H9 (cell line): ENCODE measurements at regions not wholly inside any gene's neighbourhood (a gene's known extent, or its start where the extent isn't known, plus 50 kb on each side); places are given as distances from the start of the nearest gene placed in this dataset.
"Not testable (repeated sequence)": the region's sequence is repeated elsewhere in the genome, so short reads cannot be mapped to it uniquely, and the experiment has no call there.

Source experiments
- DNase-seq: peaks from one replicate; pipeline ENCODE4 v3.0.0-alpha.2; 2017
- H2AFZ ChIP-seq: one replicate; pipeline ENCODE4 v1.6.1; 2013; ENCODE audit warnings: mild to moderate bottlenecking, low read length, control low read depth, moderate library complexity
- H2AK5ac ChIP-seq: 2 replicates; pipeline ENCODE4 v1.6.1; 2013; ENCODE audit warnings: low read length, control low read depth, mixed read lengths; ENCODE audit not compliant: insufficient read length
- H2BK120ac ChIP-seq: one replicate; pipeline ENCODE4 v1.6.1; 2013; ENCODE audit warnings: low read depth, mild to moderate bottlenecking, low read length, control low read depth, inconsistent platforms; ENCODE audit not compliant: poor library complexity, severe bottlenecking
- H2BK12ac ChIP-seq: 2 replicates; pipeline ENCODE4 v1.6.1; 2013; ENCODE audit warnings: low read length, control low read depth, mixed read lengths, low read depth; ENCODE audit not compliant: insufficient read length
- H2BK15ac ChIP-seq: 2 replicates; pipeline ENCODE4 v1.6.1; 2013; ENCODE audit warnings: low read depth, low read length, control low read depth
- H2BK20ac ChIP-seq: one replicate; pipeline ENCODE4 v1.6.1; 2013; ENCODE audit warnings: low read depth, mild to moderate bottlenecking, low read length, control low read depth, inconsistent platforms; ENCODE audit not compliant: poor library complexity, severe bottlenecking
- H2BK5ac ChIP-seq: 2 replicates; pipeline ENCODE4 v1.6.1; 2013; ENCODE audit warnings: low read length, control low read depth, mixed read lengths; ENCODE audit not compliant: insufficient read length
- H3K14ac ChIP-seq: 2 replicates; pipeline ENCODE4 v1.6.1; 2013; ENCODE audit warnings: low read length, control low read depth; ENCODE audit not compliant: insufficient read depth
- H3K18ac ChIP-seq: 2 replicates; pipeline ENCODE4 v1.6.1; 2013; ENCODE audit warnings: low read depth, mild to moderate bottlenecking, mixed read lengths, low read length, control low read depth; ENCODE audit not compliant: insufficient read length
- H3K23ac ChIP-seq: 2 replicates; pipeline ENCODE4 v1.6.1; 2013; ENCODE audit warnings: low read length, control low read depth, mixed read lengths, low read depth; ENCODE audit not compliant: insufficient read length
- H3K23me2 ChIP-seq: 2 replicates; pipeline ENCODE4 v1.6.1; 2013; ENCODE audit warnings: low read depth, mild to moderate bottlenecking, mixed read lengths, low read length, control low read depth; ENCODE audit not compliant: insufficient read length, poor library complexity, severe bottlenecking
- H3K27ac ChIP-seq: 2 replicates; pipeline ENCODE4 v1.5.1; 2013; ENCODE audit warnings: low read length, control low read depth, mixed read lengths, low read depth; ENCODE audit not compliant: insufficient read length
- H3K27me3 ChIP-seq: 2 replicates; pipeline ENCODE4 v1.6.1; 2013; ENCODE audit warnings: low read length, control low read depth, inconsistent platforms; ENCODE audit not compliant: insufficient read depth
- H3K4ac ChIP-seq: 2 replicates; pipeline ENCODE4 v1.6.1; 2013; ENCODE audit warnings: low read depth, mild to moderate bottlenecking, control low read depth, inconsistent platforms, low read length, moderate library complexity
- H3K4me1 ChIP-seq: 2 replicates; pipeline ENCODE4 v1.6.1; 2013; ENCODE audit warnings: low read length, control low read depth, inconsistent platforms; ENCODE audit not compliant: insufficient read depth
- H3K4me2 ChIP-seq: 2 replicates; pipeline ENCODE4 v1.6.1; 2013; ENCODE audit warnings: low read length, control low read depth, mixed read lengths; ENCODE audit not compliant: insufficient read length, insufficient read depth
- H3K56ac ChIP-seq: 2 replicates; pipeline ENCODE4 v1.6.1; 2013; ENCODE audit warnings: low read depth, mild to moderate bottlenecking, mixed read lengths, low read length, control low read depth; ENCODE audit not compliant: insufficient read length
- H3K79me1 ChIP-seq: 2 replicates; pipeline ENCODE4 v1.6.1; 2013; ENCODE audit warnings: low read depth, mild to moderate bottlenecking, moderate library complexity, low read length, control low read depth, inconsistent platforms; ENCODE audit not compliant: insufficient read depth, poor library complexity, severe bottlenecking
- H3K79me2 ChIP-seq: 2 replicates; pipeline ENCODE4 v1.6.1; 2013; ENCODE audit warnings: low read length, control low read depth, inconsistent platforms; ENCODE audit not compliant: insufficient read depth
- H3K9ac ChIP-seq: 2 replicates; pipeline ENCODE4 v1.6.1; 2013; ENCODE audit warnings: low read length, control low read depth, mixed read lengths; ENCODE audit not compliant: insufficient read length; ENCODE audit errors: extremely low read depth
- H3K9me3 ChIP-seq: one replicate; pipeline ENCODE4 v1.6.1; 2013; ENCODE audit warnings: low read depth, low read length, inconsistent platforms; ENCODE audit not compliant: control insufficient read depth
- H3T11ph ChIP-seq: one replicate; pipeline ENCODE4 v1.6.1; 2013; ENCODE audit warnings: mild to moderate bottlenecking, low read length, control low read depth, inconsistent platforms
- H4K20me1 ChIP-seq: one replicate; pipeline ENCODE4 v1.6.1; 2013; ENCODE audit not compliant: control insufficient read depth, insufficient read length, insufficient read depth
- H4K5ac ChIP-seq: 2 replicates; pipeline ENCODE4 v1.6.1; 2013; ENCODE audit warnings: low read depth, mild to moderate bottlenecking, mixed read lengths, low read length, control low read depth; ENCODE audit not compliant: insufficient read length
- H4K8ac ChIP-seq: replicated peaks from 2 replicates; pipeline ENCODE4 v1.6.1; 2013; ENCODE audit warnings: low read length, control low read depth, mixed read lengths, low read depth; ENCODE audit not compliant: insufficient read length
- H4K91ac ChIP-seq: 2 replicates; pipeline ENCODE4 v1.6.1; 2013; ENCODE audit warnings: low read depth, mild to moderate bottlenecking, moderate library complexity, mixed read lengths, low read length, control low read depth; ENCODE audit not compliant: insufficient read length
- H3K27ac Mint-ChIP-seq, 3 experiments: 2 replicates in 2 of 3; 3 replicates in 1 of 3; pipeline ENCODE4 v1.8.0; 2020 to 2021; ENCODE audit warnings: mixed read lengths in 3 of 3, mild to moderate bottlenecking in 1 of 3, moderate library complexity in 1 of 3
- H3K27me3 Mint-ChIP-seq: 2 replicates; pipeline ENCODE4 v1.8.0; 2021; ENCODE audit warnings: low read depth, mild to moderate bottlenecking, moderate library complexity, mixed read lengths
- H3K36me3 Mint-ChIP-seq, 3 experiments: 2 replicates in 2 of 3; 3 replicates in 1 of 3; pipeline ENCODE4 v1.8.0; 2020 to 2021; ENCODE audit warnings: low read depth in 3 of 3, mixed read lengths in 3 of 3; ENCODE audit not compliant: insufficient read depth in 1 of 3
- H3K4me1 Mint-ChIP-seq, 2 experiments: 2 replicates each; pipeline ENCODE4 v1.8.0; 2020; ENCODE audit warnings: mixed read lengths in 2 of 2
- H3K4me3 Mint-ChIP-seq, 2 experiments: 2 replicates in 1 of 2; 3 replicates in 1 of 2; pipeline ENCODE4 v1.8.0; 2020 to 2021; ENCODE audit warnings: mild to moderate bottlenecking in 2 of 2, mixed read lengths in 2 of 2, moderate library complexity in 1 of 2
- H3K9me3 Mint-ChIP-seq, 2 experiments: 2 replicates in 1 of 2; 3 replicates in 1 of 2; pipeline ENCODE4 v1.8.0; 2020; ENCODE audit warnings: mild to moderate bottlenecking in 2 of 2, mixed read lengths in 2 of 2, moderate library complexity in 1 of 2
- WGBS: extraction: QIAGEN DNeasy Blood & Tissue Kit; methylation state at CpG from one replicate; pipeline ENCODE4 v1.1.7; 2013; ENCODE audit warnings: missing lambda C conversion rate, low lambda C conversion rate, mixed read lengths; ENCODE audit not compliant: insufficient read length; ENCODE audit errors: extremely low coverage; 5-methylcytosine and 5-hydroxymethylcytosine counted together

- H3K27me3 Mint-ChIP-seq, H2BK12ac ChIP-seq, H3K23ac ChIP-seq, H3K9me3 Mint-ChIP-seq, H3K79me1 ChIP-seq, H3K4me2 ChIP-seq, H3K14ac ChIP-seq, H2AK5ac ChIP-seq, H3K27ac Mint-ChIP-seq, H3K27ac ChIP-seq, H3K18ac ChIP-seq, H3K9me3 ChIP-seq, H2BK20ac ChIP-seq, H3T11ph ChIP-seq, H4K20me1 ChIP-seq, H3K79me2 ChIP-seq, H4K5ac ChIP-seq, H2BK120ac ChIP-seq, H3K4me3 Mint-ChIP-seq, H4K91ac ChIP-seq, H2BK15ac ChIP-seq, DNase-seq, H3K56ac ChIP-seq, H3K4me1 Mint-ChIP-seq, H3K4ac ChIP-seq, H3K4me1 ChIP-seq, H4K8ac ChIP-seq, H2AFZ ChIP-seq, H2BK5ac ChIP-seq, H3K27me3 ChIP-seq, H3K9ac ChIP-seq, H3K36me3 Mint-ChIP-seq, H3K23me2 ChIP-seq: not testable (repeated sequence)
- no CpG with 5 or more reads among the region's 14 CpGs for WGBS
Measured at GRCh38 chr21:5101749-5102148, 5419.6 kb upstream of the TPTE start.

GRCh38 chr21:5103880-5104561, 5417.4 kb upstream of the TPTE start:
- H4K5ac ChIP-seq, H3K36me3 Mint-ChIP-seq, H2BK12ac ChIP-seq, DNase-seq, H3K27ac ChIP-seq, H2BK120ac ChIP-seq, H3K4me1 ChIP-seq, H3K27me3 Mint-ChIP-seq, H2BK5ac ChIP-seq, H3K56ac ChIP-seq, H3K23me2 ChIP-seq, H2BK15ac ChIP-seq, H3K4ac ChIP-seq, H3K9me3 Mint-ChIP-seq, H3K79me2 ChIP-seq, H4K20me1 ChIP-seq, H2AFZ ChIP-seq, H3K4me2 ChIP-seq, H3K14ac ChIP-seq, H3K27me3 ChIP-seq, H3K79me1 ChIP-seq, H4K8ac ChIP-seq, H3K9me3 ChIP-seq, H3K23ac ChIP-seq, H3K4me1 Mint-ChIP-seq, H4K91ac ChIP-seq, H3K9ac ChIP-seq, H3K4me3 Mint-ChIP-seq, H3T11ph ChIP-seq, H2AK5ac ChIP-seq, H2BK20ac ChIP-seq, H3K18ac ChIP-seq: not testable (repeated sequence)
- WGBS: no CpG with 5 or more reads among the region's 27 CpGs
- H3K27ac Mint-ChIP-seq: 0 out of 7 replicates have a peak overlapping the region, but pooled peaks of 1 of the 3 experiments have one; percentile 88
